ENCODE measurements at regions not wholly inside any gene's neighbourhood (a gene's known extent, or its start where the extent isn't known, plus 50 kb on each side); places are given as distances from the start of the nearest gene placed in this dataset.

DNA sequence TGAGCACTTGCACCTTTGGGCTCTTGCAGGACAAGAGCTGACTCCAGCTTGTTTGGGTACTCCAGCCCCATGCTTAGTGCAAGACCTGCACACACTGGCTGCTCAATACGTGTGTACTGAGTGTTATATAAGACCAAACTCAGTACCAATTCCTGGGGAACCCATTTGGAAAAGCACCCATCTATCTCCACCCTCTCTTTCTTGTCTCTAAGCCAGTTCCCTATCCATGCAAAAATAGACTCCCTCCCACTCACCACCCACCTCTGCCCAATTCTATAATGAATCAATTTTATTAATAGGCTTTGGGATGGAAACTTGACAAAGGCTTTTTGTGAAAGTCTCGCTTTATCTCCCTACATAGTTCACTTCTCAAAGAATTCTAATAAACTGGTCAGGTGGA lies 60.9 kb upstream of the CPLX2 start:
- FAIRE-seq (no peak), DNase-seq (ENCODE audit: low read depth in 1 of 2, low spot score in 2 of 2) (no peak)
- H2AFZ ChIP-seq (ENCODE audit: low read length) = no peak overlapping the region
- no peaks in the 10 kb centered on the region for H3K36me3 ChIP-seq (ENCODE audit: control insufficient read depth in 2 of 4, insufficient read depth in 4 of 4, low read length in 3 of 4)
- no peak overlapping the region for H3K4me3 ChIP-seq (ENCODE audit: extremely low read depth in 1 of 4, insufficient read depth in 2 of 4, low read depth in 3 of 4, low read length in 4 of 4)
- no peak overlapping the region for H2AK5ac ChIP-seq (ENCODE audit: low read depth, low read length)
- H3K14ac ChIP-seq (ENCODE audit: insufficient read length) = no peak overlapping the region
- H3K9ac ChIP-seq (replicated peaks in 1 of 4; ENCODE audit: extremely low read depth in 1 of 4, low read depth in 3 of 4, low read length in 3 of 4) = no peak overlapping the region
- H2BK20ac ChIP-seq (ENCODE audit: low read length) = no peak overlapping the region
- peaks cover 0 to 7% (median 4%) of the 10 kb centered on the region in 4 experiments; a peak in 2 of 7 replicates for H3K4me1 ChIP-seq (replicated peaks in 1 of 4; ENCODE audit: control insufficient read depth in 3 of 4, insufficient read depth in 4 of 4, low read length in 3 of 4)
- no peaks in the 10 kb centered on the region for H3K79me2 ChIP-seq (ENCODE audit: control insufficient read depth in 1 of 2, insufficient read depth in 2 of 2, low read length in 2 of 2)
- 0 out of 2 replicates have a peak overlapping the region, but pooled peaks have one; percentile 22 for H2BK12ac ChIP-seq (ENCODE audit: low read depth, low read length)
- H3K79me1 ChIP-seq (ENCODE audit: low read depth, low read length) = no peaks in the 10 kb centered on the region
- H3K56ac ChIP-seq (replicated peaks; ENCODE audit: insufficient read length, low read depth, low read length) = no peak overlapping the region
- H4K5ac ChIP-seq (ENCODE audit: insufficient read length, low read depth, low read length) = no peak overlapping the region
- CTCF ChIA-PET (ENCODE audit: partially characterized antibody) = no interaction called here
- H3K23me2 ChIP-seq (ENCODE audit: low read depth, low read length) = no peaks in the 10 kb centered on the region
- POLR2A ChIA-PET (ENCODE audit: partially characterized antibody) = no interaction called here
- no peak overlapping the region for H4K8ac ChIP-seq (ENCODE audit: extremely low read depth, insufficient read depth, low read length)
- no peak overlapping the region for H3K27ac ChIP-seq (ENCODE audit: low read depth, low read length)
- H3K18ac ChIP-seq (ENCODE audit: extremely low read depth, low read length) = no peak overlapping the region
- no peak overlapping the region for H2BK15ac ChIP-seq (ENCODE audit: low read length)
- no peak overlapping the region for H4K91ac ChIP-seq (replicated peaks; ENCODE audit: insufficient read length, low read length)
- H2BK5ac ChIP-seq (ENCODE audit: low read depth, low read length) = no peak overlapping the region
- 71% methylated on average over 2 of the region's 2 CpGs; no CpG with 5 or more reads in 1 of the 2 experiments for WGBS, 2 experiments (ENCODE audit: extremely low coverage in 1 of 2, insufficient coverage in 1 of 2, insufficient read length in 1 of 2, insufficient replicate concordance in 2 of 2, low coverage in 1 of 2, low lambda C conversion rate in 2 of 2, missing lambda C conversion rate in 1 of 2)
- no peak overlapping the region for H3K23ac ChIP-seq (ENCODE audit: insufficient read length)
- H3K9me3 ChIP-seq (ENCODE audit: insufficient read depth in 2 of 2, low read depth in 1 of 2, low read length in 1 of 2) = no peaks in the 10 kb centered on the region
- no peak overlapping the region for H3K4me2 ChIP-seq (ENCODE audit: insufficient read depth in 1 of 2, low read depth in 2 of 2, low read length in 2 of 2)
- H4K20me1 ChIP-seq (replicated peaks in 1 of 2; ENCODE audit: control insufficient read depth in 1 of 2, insufficient read depth in 2 of 2, low read length in 2 of 2) = no peaks in the 10 kb centered on the region
- no peak overlapping the region for H2BK120ac ChIP-seq (replicated peaks; ENCODE audit: low read depth, low read length)
- H3K27me3 ChIP-seq (replicated peaks in 1 of 4; ENCODE audit: control insufficient read depth in 3 of 4, extremely low read depth in 1 of 4, insufficient read depth in 3 of 4, low read length in 3 of 4) = no peaks in the 10 kb centered on the region
- no peak overlapping the region for H3K4ac ChIP-seq (replicated peaks; ENCODE audit: insufficient read length, low read depth, low read length)
- TF ChIP-seq HDAC6 (IDR thresholded peaks at IDR 0.05; ENCODE audit: low read depth, low read length) = no peak
- no peak for TF ChIP-seq SUZ12 (IDR thresholded peaks at IDR 0.05; ENCODE audit: low read length)
- TF ChIP-seq RBBP5 (IDR thresholded peaks at IDR 0.05; ENCODE audit: borderline replicate concordance, low read depth, low read length) = no peak
- no peak for TF ChIP-seq CREB1 (IDR thresholded peaks at IDR 0.05)
- no peak for TF ChIP-seq KDM4A (IDR thresholded peaks at IDR 0.05; ENCODE audit: low read depth, low read length, severe bottlenecking)
- TF ChIP-seq, protein P1, sequence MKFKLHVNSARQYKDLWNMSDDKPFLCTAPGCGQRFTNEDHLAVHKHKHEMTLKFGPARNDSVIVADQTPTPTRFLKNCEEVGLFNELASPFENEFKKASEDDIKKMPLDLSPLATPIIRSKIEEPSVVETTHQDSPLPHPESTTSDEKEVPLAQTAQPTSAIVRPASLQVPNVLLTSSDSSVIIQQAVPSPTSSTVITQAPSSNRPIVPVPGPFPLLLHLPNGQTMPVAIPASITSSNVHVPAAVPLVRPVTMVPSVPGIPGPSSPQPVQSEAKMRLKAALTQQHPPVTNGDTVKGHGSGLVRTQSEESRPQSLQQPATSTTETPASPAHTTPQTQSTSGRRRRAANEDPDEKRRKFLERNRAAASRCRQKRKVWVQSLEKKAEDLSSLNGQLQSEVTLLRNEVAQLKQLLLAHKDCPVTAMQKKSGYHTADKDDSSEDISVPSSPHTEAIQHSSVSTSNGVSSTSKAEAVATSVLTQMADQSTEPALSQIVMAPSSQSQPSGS (IDR thresholded peaks at IDR 0.05; ENCODE audit: low read length) = no peak
- TF ChIP-seq, protein P2, sequence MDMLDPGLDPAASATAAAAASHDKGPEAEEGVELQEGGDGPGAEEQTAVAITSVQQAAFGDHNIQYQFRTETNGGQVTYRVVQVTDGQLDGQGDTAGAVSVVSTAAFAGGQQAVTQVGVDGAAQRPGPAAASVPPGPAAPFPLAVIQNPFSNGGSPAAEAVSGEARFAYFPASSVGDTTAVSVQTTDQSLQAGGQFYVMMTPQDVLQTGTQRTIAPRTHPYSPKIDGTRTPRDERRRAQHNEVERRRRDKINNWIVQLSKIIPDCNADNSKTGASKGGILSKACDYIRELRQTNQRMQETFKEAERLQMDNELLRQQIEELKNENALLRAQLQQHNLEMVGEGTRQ (IDR thresholded peaks at IDR 0.05; ENCODE audit: low read length) = no peak
- TF ChIP-seq, protein P3, sequence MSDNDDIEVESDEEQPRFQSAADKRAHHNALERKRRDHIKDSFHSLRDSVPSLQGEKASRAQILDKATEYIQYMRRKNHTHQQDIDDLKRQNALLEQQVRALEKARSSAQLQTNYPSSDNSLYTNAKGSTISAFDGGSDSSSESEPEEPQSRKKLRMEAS (IDR thresholded peaks at IDR 0.05) = no peak
- TF ChIP-seq CHD1 (IDR thresholded peaks at IDR 0.05; ENCODE audit: low read depth, low read length) = no peak
- no peak for TF ChIP-seq SAP30 (IDR thresholded peaks at IDR 0.05; ENCODE audit: insufficient read depth, insufficient replicate concordance, low read length)
- TF ChIP-seq RFX5 (IDR thresholded peaks at IDR 0.05; ENCODE audit: borderline replicate concordance, low read depth, low read length) = no peak
- TF ChIP-seq NANOG (IDR thresholded peaks at IDR 0.05; ENCODE audit: insufficient read depth, low read depth, low read length, poor library complexity, severe bottlenecking) = no peak
